Activated CD4-positive, alpha-beta T cell treated with anti-CD3 and anti-CD28 coated beads, Interleukin-2, amount 50 U/mL, for 24 hours (primary cell): ENCODE measurements at regions not wholly inside any gene's neighbourhood (a gene's known extent, or its start where the extent isn't known, plus 50 kb on each side); places are given as distances from the start of the nearest gene placed in this dataset.

Source experiments
- DNase-seq, 2 donors: peaks; one replicate each; pipeline ENCODE4 v3.0.0-alpha.2; 2020; ENCODE audit warnings: low read depth in 1 of 2, low spot score in 1 of 2

GRCh38 chr12:11565752-11566151 lies 83.7 kb upstream of the ETV6 start:
- DNase-seq: no peak

GRCh38 chr12:11568155-11568761 lies 81.2 kb upstream of the ETV6 start:
- no peak for DNase-seq

- no peak for DNase-seq
Measured at GRCh38 chr12:11568762-11569478, 80.6 kb upstream of the ETV6 start.

GRCh38 chr12:11569716-11570115 lies 79.8 kb upstream of the ETV6 start:
- DNase-seq: no peak

GRCh38 chr12:11573880-11574279 lies 75.6 kb upstream of the ETV6 start:
- no peak for DNase-seq

GRCh38 chr12:11576104-11576503 lies 73.4 kb upstream of the ETV6 start:
- DNase-seq: no peak

- no peak for DNase-seq
Measured at GRCh38 chr12:11577658-11578260, 71.7 kb upstream of the ETV6 start.

- DNase-seq: no peak
Measured at GRCh38 chr12:11578461-11578993, 70.9 kb upstream of the ETV6 start.

- DNase-seq: no peak
Measured at GRCh38 chr12:11580125-11580751, 69.2 kb upstream of the ETV6 start.

GRCh38 chr12:11581179-11581755 lies 68.2 kb upstream of the ETV6 start:
- DNase-seq: peak; percentile 20 to 70

GRCh38 chr12:11584221-11584855 lies 65.1 kb upstream of the ETV6 start:
- no peak for DNase-seq

- DNase-seq: no peak
Measured at GRCh38 chr12:11592484-11592883, 57.0 kb upstream of the ETV6 start.

- DNase-seq: no peak
Measured at GRCh38 chr12:11593013-11593412, 56.5 kb upstream of the ETV6 start.

GRCh38 chr12:11595080-11595479 lies 54.4 kb upstream of the ETV6 start:
- DNase-seq: no peak

- no peak for DNase-seq
Measured at GRCh38 chr12:11596141-11596540, 53.3 kb upstream of the ETV6 start.

GRCh38 chr12:11598900-11599299 lies 50.6 kb upstream of the ETV6 start:
- no peak for DNase-seq
